GM12891 (cell line): ENCODE measurements at regions not wholly inside any gene's neighbourhood (a gene's known extent, or its start where the extent isn't known, plus 50 kb on each side); places are given as distances from the start of the nearest gene placed in this dataset.

ENCODE experiments used
- POLR2A ChIP-seq: IDR thresholded peaks from 2 replicates; pipeline ENCODE4 v1.6.1; 2011; ENCODE audit warnings: low read depth, low read length, control low read depth
- POLR2AphosphoS5 ChIP-seq: IDR thresholded peaks from 2 replicates; pipeline ENCODE4 v1.6.1; 2011; ENCODE audit warnings: low read depth, low read length, control low read depth
- SPI1 ChIP-seq: IDR thresholded peaks from 2 replicates; pipeline ENCODE4 v1.6.1; 2011; ENCODE audit warnings: low read depth, low read length, control low read depth
- TAF1 ChIP-seq: IDR thresholded peaks from 2 replicates; pipeline ENCODE4 v1.6.1; 2011; ENCODE audit warnings: low read depth, low read length, control low read depth

DNA sequence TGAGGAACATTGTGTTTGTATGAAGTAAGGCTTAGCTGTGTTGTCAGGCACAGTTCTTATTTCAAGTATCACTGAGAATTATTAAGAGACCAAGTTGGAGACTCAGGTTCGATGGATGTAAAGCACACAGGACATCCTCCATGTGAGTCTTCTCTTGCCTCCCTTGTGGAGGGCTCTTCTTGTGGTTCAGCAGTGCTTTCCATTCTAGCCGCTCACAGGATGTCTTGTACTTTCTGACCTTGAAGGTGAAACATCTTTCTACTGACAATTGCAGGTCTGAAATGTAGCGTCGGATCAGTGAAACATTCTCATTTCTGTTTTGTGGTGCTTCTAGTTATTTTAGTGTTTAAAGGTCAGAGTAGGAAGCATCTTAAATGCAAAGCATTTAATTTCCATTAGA, 154.6 kb downstream of the HIPK3 start:
- no peak for TF ChIP-seq POLR2A
- TF ChIP-seq POLR2AphosphoS5: no peak
- TF ChIP-seq TAF1: no peak
- TF ChIP-seq SPI1: no peak
